ENCODE measurements at regions not wholly inside any gene's neighbourhood (a gene's known extent, or its start where the extent isn't known, plus 50 kb on each side); places are given as distances from the start of the nearest gene placed in this dataset.
"Not testable (repeated sequence)": the region's sequence is repeated elsewhere in the genome, so short reads cannot be mapped to it uniquely, and the experiment has no call there.

DNA sequence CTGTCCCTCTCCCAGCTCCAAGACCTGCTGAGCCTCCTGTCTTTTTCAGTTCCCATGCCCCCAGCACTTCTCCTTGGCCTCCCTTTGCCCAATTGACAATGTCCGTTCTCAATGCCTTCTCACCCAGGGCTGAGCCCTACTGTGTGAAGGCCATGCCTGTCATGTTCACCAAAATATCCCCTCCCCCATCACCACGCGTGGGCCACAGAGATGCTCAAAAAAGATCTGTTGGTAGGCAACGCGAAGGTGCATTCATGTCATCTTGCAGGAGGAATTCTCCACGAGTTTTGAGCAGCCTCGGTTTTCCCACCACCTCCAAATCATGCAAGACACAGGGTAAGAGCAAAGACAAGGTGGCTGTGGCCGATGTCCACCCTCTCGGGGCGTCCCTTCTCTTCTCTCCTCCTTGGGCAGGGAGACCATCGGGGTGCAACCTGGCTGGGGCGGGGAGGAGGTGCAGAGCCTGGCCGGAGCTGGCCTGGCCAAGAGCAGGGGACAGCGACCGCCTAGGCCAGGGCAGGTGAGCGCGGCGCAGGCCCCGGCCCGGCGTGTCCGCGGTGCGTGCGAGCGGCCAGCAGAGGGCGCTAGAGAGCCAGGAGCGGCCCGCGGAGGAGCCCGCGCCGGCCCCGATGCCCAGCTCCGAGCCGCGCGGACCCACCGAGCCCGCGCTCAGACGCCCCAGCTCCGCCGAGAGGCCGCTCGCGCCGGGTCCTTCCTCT is 56.3 kb upstream of the KRTAP5-11 start:
- TF ChIP-seq CTCF (conservative IDR thresholded peaks at IDR 0.05): peak; percentile 68

DNA sequence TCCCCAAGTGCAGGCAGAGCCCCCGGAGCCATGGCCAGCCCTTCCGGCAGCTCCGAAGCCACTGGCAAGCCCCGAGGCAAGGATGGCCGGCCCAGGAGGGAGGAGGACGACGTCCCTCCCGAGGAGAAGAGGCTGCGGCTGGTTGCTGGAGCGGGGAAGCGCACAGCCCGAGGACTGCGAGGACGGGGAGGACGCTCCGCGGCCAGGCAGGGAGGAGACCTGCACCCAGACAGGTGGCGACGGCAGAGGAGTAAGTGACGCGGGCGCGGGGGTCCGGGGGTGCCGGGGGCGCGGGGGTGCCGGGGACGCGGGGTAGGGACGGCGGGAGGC is 56.8 kb upstream of the KRTAP5-11 start:
- H3K27ac ChIP-seq: not testable (repeated sequence)

More for the DNA sequence above, 56.3 kb upstream of the KRTAP5-11 start:
- not testable (repeated sequence) for H3K27ac ChIP-seq

DNA sequence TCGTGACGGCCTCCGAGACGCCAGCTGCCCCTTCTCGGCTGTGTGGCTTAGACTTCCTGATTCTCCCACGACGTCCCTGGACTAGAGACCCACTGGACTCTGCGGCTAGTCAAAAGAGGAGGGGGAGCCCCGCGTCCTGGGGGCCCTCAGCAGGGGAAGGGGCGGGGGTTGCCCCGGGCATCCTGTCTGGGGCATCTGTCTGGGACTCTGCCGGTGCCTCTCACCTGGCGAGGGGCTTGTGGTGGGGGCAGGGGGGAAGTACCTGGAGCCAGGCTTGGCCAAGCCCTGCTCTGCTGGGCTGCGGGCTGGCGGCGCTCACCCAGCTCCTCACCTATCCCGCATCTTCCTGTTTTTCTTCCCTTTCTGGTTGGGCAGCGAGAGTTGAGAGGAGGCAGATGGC is 57.2 kb upstream of the KRTAP5-11 start:
- H3K27ac ChIP-seq: not testable (repeated sequence)

GRCh38 chr11:71647078-71647477 is 64.4 kb upstream of the KRTAP5-11 start:
- H3K27ac ChIP-seq: not testable (repeated sequence)

GRCh38 chr11:71652998-71653397 is 70.3 kb upstream of the KRTAP5-11 start:
- H3K27ac ChIP-seq: not testable (repeated sequence)

- not testable (repeated sequence) for H3K27ac ChIP-seq
These were observed 71.7 kb upstream of the KRTAP5-11 start for GRCh38 chr11:71654423-71654822.

DNA sequence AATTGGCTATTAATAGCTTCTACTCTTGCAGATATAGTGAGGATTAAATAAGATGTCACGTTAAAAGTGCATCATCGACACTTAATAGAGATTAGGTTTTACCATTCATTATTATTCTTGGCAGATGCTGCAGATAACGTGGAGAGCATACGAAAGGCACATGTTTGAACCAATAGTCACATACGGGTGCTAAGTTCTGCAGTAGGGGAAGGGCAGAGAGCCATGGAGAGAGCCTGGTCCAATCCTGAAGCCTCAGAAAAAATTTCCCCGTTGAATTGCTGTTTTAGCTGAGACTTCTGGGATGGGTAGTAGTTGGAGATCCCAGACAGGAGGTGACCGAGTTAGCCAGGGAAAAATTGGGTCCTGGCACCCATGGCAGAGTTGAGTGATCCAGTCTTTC is 72.4 kb upstream of the KRTAP5-11 start:
- not testable (repeated sequence) for H3K27ac ChIP-seq

- H3K27ac ChIP-seq: not testable (repeated sequence)
These were observed 73.8 kb upstream of the KRTAP5-11 start for GRCh38 chr11:71656513-71656912.

GRCh38 chr11:71664941-71665340 is 82.3 kb upstream of the KRTAP5-11 start:
- not testable (repeated sequence) for H3K27ac ChIP-seq

DNA sequence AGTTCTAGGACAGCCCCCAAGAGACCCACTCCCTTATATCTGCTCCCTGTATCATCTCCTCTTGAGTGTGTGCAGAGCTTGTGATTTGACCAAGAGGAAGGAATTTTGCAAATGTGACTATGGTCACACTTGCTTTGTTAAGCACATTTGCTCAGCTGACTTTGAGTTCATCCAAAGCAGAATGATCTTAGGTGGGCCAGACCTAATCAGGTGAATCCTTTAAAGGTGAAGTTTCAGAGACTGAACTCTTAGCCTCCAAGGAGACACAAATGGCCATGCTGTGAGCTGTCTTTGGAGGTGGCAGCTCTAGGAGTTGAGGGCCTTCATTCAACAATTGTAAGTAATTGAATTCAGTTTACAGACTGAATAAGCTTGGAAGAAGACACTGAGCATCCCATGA is 115.4 kb upstream of the KRTAP5-11 start:
- H3K27ac ChIP-seq: not testable (repeated sequence)

GRCh38 chr11:71698961-71699360 is 116.3 kb upstream of the KRTAP5-11 start:
- H3K27ac ChIP-seq: not testable (repeated sequence)

DNA sequence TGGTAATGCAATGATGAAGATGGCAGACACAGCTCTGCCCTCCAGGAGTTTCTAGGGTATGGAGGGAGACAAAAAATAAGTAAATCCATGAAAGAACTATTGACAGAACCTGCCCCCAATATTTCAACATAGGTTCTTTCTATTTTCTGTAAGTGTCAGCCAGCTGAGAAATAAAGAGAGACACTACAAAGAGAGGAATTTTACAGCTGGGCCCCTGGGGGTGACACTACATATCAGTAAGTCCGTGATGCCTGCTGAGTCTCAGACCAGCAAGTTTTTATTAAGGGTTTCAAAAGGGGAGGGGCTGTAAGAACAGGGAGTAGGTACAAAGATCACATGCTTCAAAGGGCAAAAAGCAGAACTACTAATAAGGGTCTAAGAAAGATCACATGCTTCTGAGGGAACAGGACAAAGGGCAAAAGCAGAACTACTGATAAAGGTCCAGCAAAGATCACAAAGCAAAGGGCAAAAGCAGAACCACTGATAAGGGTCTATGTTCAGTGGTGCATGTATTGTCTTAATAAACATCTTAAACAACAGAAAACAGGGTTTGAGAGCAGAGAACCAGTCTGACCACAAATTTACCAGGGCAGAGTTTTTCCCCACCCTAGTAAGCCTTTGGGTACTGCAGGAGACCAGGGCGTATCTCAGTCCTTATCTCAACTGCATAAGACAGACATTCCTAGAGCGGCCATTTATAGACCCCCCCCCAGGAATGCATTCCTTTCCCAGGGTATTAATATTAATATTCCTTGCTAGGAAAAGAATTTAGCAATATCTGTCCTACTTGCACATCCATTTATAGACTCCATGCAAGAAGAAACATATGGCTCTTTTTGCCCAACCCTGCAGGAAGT is 119.0 kb upstream of the KRTAP5-11 start:
- H3K27ac ChIP-seq: not testable (repeated sequence)

More at GRCh38 chr11:71698961-71699360, 116.3 kb upstream of the KRTAP5-11 start:
- TF ChIP-seq CTCF (conservative IDR thresholded peaks at IDR 0.05): peak; percentile 70

DNA sequence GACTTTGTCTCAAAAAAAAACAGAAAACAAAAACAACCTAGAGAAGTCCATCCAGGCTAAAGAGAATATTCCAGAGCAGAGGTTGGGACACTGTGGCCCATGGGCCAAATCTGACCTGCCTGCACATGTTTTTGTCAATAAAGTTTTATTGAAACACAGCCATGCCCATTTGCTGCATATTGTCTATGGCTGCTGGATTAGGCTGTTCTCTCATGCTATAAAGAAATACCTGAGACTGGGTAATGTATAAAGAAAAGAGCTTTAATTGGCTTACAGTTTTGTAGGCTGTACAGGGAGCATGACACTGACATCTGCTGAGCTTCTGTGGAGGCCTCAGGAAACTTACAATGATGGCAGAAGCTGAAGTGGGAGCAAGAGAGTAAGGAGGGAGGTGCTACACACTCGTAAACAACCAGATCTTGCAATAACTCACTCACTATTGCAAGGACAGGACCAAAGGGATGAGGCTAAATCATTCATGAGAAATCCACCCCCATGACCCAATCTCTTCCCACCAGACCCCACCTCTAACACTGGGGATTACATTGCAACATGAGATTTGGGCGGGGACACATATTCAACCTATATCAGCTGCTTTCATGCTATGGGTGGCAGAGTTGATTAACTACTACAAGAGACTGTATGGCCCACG is 122.5 kb upstream of the KRTAP5-11 start:
- H3K27ac ChIP-seq: not testable (repeated sequence)

DNA sequence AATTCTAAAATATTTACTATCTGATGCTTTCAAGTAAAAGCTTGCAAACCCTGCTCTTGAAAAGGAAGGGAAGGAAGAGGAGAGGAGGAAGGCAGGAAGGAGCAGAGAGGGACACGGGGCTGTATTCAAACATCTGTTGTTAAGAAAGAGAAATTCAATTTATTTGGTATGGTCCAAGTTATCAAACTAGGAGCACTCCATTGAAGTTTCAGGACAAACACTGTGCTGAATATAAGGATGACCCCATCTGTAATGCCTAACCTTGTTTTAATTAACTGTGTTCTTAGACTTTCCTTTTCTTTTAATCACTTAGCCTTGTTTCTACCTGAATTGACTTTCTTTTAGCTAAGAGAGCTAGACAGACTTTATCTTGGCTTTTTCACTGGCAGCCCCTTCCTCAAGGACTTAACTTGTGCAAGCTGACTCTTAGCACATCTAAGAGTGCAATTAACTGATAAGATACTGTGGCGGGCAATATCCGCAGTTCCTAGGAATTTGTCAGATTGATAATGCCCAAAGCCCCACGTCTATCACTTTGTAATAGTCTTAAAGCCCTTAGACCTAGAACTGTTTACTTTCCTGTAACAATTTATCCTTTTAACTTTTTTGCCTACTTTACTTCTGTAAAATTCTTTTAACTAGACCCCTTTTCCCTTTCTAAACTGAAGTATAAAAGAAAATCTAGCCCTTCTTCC is 123.2 kb upstream of the KRTAP5-11 start:
- H3K27ac ChIP-seq: not testable (repeated sequence)

DNA sequence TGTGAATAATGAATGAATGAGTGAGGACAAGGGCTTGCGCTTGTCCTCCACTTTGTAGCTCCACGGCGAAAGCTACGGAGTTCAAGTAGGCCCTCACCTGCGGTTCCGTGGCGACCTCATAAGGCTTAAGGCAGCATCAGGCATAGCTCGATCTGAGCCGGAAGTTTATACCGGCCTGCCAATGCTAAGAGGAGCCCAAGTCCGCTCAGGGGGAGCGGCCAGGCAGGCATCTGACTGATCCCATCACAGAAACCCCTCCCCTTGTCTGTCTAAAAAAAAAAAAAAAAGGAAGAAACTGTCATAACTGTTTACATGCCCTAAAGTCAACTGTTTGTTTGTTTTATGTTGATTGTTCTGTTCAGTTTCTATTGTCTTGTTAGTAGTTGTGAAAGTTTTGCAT is 124.4 kb upstream of the KRTAP5-11 start:
- H3K27ac ChIP-seq: not testable (repeated sequence)

GRCh38 chr11:71709541-71709940 is 123.5 kb upstream of the DEFB108B start:
- H3K27ac ChIP-seq: not testable (repeated sequence)

- H3K27ac ChIP-seq: not testable (repeated sequence)
These were observed 122.8 kb upstream of the DEFB108B start for GRCh38 chr11:71710171-71710671.

DNA sequence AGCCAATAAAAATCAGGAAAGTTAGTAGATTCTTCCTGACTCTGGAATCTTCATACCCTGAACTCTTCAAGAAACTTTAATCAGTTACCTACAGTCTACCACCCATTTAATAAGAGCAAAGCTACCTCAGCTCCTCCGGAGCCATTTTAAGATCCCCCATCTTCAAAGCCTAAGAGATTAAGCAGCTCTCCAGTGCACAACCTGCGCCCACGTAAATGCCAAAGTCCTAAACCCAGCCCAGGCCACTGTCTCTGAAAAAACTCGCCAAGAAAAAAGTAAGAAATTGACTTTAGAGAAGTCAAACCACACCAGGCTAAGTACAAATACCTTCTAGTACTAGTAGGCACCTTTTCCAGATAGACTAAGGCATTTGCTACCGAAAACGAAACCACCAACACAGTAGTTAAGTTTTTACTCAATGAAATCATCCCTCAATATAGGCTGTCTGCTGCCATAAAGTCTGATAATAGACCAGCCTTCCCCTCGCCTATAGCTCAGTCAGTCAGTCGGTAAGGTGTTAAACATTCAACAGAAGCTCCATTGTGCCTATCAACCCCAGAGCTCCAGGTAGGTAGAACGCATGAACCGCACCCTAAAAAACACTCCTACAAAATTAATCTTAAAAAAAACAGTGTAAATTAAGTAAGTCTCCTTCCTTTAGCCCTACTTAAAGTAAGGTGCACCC is 122.2 kb upstream of the DEFB108B start:
- not testable (repeated sequence) for H3K27ac ChIP-seq
